ENCODE measurements at regions not wholly inside any gene's neighbourhood (a gene's known extent, or its start where the extent isn't known, plus 50 kb on each side); places are given as distances from the start of the nearest gene placed in this dataset.
"Not testable (repeated sequence)": the region's sequence is repeated elsewhere in the genome, so short reads cannot be mapped to it uniquely, and the experiment has no call there.

DNA sequence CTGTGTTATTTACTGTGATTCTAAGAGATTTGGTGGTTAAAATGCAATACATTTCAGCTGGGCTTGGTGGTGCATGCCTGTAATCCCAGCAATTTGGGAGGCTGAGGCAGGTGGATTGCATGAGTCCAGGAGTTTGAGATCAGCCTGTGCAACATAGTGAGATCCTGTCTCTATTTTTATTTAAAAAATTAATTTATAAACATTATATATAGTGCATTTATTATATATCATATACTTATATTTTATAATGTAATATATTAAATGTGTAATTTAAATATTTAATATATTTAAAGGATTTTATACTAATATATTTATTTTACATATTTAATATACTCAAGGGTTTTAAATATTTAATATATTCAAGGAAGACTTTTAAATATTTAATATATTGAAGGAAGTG lies 402.8 kb upstream of the PCDH15 start:
- H3K4me3 ChIP-seq (ENCODE audit: low read length), result no peak overlapping the region
- H3K9ac ChIP-seq (ENCODE audit: low read length), result no peak overlapping the region
- peaks cover 3% of the 10 kb centered on the region for H3K9me3 ChIP-seq (ENCODE audit: control insufficient read depth, low read length)
- H3K36me3 ChIP-seq (ENCODE audit: control insufficient read depth, insufficient read depth, low read length, severe bottlenecking), result no peaks in the 10 kb centered on the region
- H3K4me1 ChIP-seq (ENCODE audit: control insufficient read depth, insufficient read depth, low read length), result no peaks in the 10 kb centered on the region
- no peaks in the 10 kb centered on the region for H3K27me3 ChIP-seq (replicated peaks; ENCODE audit: control insufficient read depth, insufficient read depth, low read length)
- no peak for DNase-seq (ENCODE audit: low read depth)

DNA sequence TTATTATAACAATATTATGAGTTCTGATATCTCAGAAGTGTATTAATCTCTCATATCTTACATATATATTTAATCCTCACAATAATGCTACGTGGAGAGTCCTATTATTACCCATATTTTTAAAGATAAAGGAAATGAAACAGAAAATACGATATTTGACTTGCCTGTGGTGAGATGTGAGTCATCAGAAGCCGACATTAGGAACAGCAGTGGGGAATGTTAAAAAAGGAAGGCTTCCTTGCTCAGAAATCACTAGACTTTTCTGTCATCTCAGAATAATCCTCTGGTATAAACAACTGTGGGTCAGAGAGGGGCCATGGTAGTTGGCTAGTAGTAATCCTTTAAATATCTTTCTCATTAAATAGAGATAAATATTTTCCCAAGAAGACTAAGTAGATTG lies 402.3 kb upstream of the PCDH15 start:
- H3K27me3 ChIP-seq (replicated peaks; ENCODE audit: control insufficient read depth, insufficient read depth, low read length), result no peaks in the 10 kb centered on the region
- H3K9ac ChIP-seq (ENCODE audit: low read length), result no peak overlapping the region
- no peaks in the 10 kb centered on the region for H3K36me3 ChIP-seq (ENCODE audit: control insufficient read depth, insufficient read depth, low read length, severe bottlenecking)
- H3K9me3 ChIP-seq (ENCODE audit: control insufficient read depth, low read length), result peaks cover 3% of the 10 kb centered on the region
- H3K4me1 ChIP-seq (ENCODE audit: control insufficient read depth, insufficient read depth, low read length), result no peaks in the 10 kb centered on the region
- H3K4me3 ChIP-seq (ENCODE audit: low read length), result no peak overlapping the region
- DNase-seq (ENCODE audit: low read depth), result no peak

DNA sequence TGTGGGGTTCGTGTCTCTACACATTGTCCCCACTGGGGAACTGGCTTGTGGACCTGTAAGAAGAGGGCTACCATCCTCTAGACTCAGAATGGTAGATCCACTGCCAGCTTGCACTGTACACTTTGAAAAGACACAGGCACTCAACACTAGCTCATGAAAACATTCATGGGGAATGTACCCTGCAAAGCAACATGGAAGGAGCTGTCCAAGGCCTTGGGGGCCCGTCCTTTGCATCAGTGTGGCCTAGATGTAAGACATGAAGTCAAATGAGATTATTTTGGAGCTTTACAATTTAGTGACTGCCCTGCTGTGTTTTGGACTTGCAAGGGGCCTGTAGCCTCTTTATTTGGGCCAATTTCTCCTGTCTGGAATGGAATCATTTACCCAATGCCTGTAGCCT lies 399.0 kb upstream of the PCDH15 start:
- DNase-seq (ENCODE audit: low read depth), result no peak
- Histone ChIP-seq H3K4me1 (ENCODE audit: control insufficient read depth, insufficient read depth, low read length) (no peaks in the 10 kb centered on the region), H3K36me3 (ENCODE audit: control insufficient read depth, insufficient read depth, low read length, severe bottlenecking) (no peaks in the 10 kb centered on the region), H3K9ac (ENCODE audit: low read length) (no peak overlapping the region), H3K4me3 (ENCODE audit: low read length) (no peak overlapping the region), H3K9me3 (ENCODE audit: control insufficient read depth, low read length) (peaks cover 3% of the 10 kb centered on the region), H3K27me3 (replicated peaks; ENCODE audit: control insufficient read depth, insufficient read depth, low read length) (no peaks in the 10 kb centered on the region)

DNA sequence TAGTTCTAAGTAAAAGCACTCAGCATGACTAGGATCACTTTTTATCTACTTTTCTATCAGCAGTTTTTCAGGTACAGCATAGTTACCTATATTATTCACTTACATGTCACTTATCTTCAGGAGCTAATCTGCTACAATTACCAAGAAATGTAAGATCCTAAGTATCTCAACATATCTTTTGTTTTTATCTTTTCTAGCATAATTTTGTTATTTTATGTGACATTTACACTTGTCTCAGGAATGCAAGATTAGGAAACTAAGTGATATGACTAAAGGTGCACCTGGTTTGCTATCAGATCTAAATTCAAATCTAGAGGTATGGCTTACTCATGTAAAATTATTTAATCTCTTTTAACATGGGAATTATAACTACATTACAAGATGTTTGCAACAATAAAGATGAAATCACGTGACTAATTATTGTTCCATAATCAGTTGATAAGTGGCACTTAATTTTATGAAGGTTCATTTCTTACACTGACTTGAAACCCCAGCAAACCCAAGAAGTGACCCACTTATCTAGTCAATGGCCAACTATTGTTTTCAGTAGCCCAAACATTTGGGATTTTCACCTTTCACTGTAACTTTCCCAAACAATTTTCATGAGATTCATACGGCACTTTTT lies 390.3 kb upstream of the PCDH15 start:
- no peaks in the 10 kb centered on the region for H3K9me3 ChIP-seq (ENCODE audit: control insufficient read depth, low read length)
- H3K36me3 ChIP-seq (ENCODE audit: control insufficient read depth, insufficient read depth, low read length, severe bottlenecking), result no peaks in the 10 kb centered on the region
- no peak for DNase-seq (ENCODE audit: low read depth)
- H3K4me1 ChIP-seq (ENCODE audit: control insufficient read depth, insufficient read depth, low read length), result no peaks in the 10 kb centered on the region
- H3K4me3 ChIP-seq (ENCODE audit: low read length), result no peak overlapping the region
- H3K27me3 ChIP-seq (replicated peaks; ENCODE audit: control insufficient read depth, insufficient read depth, low read length), result no peaks in the 10 kb centered on the region
- no peak overlapping the region for H3K9ac ChIP-seq (ENCODE audit: low read length)

DNA sequence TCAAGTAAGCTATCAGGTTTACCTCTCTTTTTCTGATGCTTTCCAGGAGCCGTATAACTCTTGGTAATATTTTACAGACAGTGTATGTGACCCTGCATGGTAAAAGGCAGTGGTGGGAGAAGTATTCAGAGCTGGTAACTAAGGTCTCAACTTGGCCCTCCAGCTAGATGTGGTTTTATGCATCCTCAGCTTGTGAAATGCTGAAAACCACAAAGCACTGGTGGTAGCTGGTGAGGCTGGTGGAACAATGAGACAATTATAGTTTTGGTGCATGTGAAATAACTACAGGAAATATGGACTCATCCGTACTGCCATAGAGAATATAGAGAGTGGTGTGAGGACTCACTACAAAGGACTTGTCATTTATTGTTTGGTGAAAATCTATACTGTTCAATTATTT lies 383.0 kb upstream of the PCDH15 start:
- Histone ChIP-seq H3K27me3 (replicated peaks; ENCODE audit: control insufficient read depth, insufficient read depth, low read length) (no peaks in the 10 kb centered on the region), H3K4me3 (ENCODE audit: low read length) (no peak overlapping the region), H3K36me3 (ENCODE audit: control insufficient read depth, insufficient read depth, low read length, severe bottlenecking) (no peaks in the 10 kb centered on the region), H3K4me1 (ENCODE audit: control insufficient read depth, insufficient read depth, low read length) (no peaks in the 10 kb centered on the region), H3K9ac (ENCODE audit: low read length) (no peak overlapping the region), H3K9me3 (ENCODE audit: control insufficient read depth, low read length) (no peaks in the 10 kb centered on the region)
- no peak for DNase-seq (ENCODE audit: low read depth)

DNA sequence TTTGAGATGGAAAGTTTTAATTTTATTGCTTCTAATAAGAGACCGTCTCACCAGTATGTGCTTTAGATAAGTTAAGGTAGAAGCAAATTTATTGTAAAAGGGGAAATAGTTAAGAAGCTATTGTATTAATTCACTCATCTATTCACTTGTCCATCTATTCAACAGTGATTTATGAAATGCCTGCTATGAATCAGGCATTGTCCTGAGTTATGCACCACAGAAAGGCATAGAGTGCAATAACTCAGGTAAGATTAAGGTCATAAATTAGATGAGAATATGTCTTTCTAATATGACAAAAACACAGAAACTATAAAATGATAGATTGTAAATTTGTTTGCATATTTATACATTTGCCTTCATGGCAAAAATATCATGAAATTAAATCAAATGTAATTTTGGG lies 379.3 kb upstream of the PCDH15 start:
- Histone ChIP-seq H3K9me3 (ENCODE audit: control insufficient read depth, low read length) (no peaks in the 10 kb centered on the region), H3K4me1 (ENCODE audit: control insufficient read depth, insufficient read depth, low read length) (no peaks in the 10 kb centered on the region), H3K36me3 (ENCODE audit: control insufficient read depth, insufficient read depth, low read length, severe bottlenecking) (no peaks in the 10 kb centered on the region), H3K4me3 (ENCODE audit: low read length) (no peak overlapping the region), H3K9ac (ENCODE audit: low read length) (no peak overlapping the region), H3K27me3 (replicated peaks; ENCODE audit: control insufficient read depth, insufficient read depth, low read length) (peaks cover 22% of the 10 kb centered on the region)
- DNase-seq (ENCODE audit: low read depth), result no peak

DNA sequence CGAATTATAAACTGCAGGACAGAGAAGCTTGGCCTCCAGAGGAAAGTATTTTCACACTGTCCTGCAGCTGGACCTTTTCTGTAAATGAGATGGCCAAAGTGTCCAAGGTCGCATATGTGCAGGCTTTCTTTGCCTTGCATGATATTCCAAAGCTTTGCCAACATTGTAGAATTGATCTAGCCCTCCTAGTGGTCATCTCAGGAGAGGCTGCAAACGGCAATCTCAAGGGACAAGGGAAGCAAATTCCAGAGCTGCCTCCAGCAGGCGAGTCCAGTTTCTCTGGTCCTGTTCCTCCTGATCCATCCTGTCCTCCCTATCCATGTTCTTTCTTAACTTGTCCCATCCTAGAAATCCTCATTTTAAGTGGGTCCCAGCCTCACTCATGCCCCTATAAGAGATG lies 373.4 kb upstream of the PCDH15 start:
- no peak for DNase-seq (ENCODE audit: low read depth)
- no peak overlapping the region for H3K9ac ChIP-seq (ENCODE audit: low read length)
- H3K36me3 ChIP-seq (ENCODE audit: control insufficient read depth, insufficient read depth, low read length, severe bottlenecking), result no peaks in the 10 kb centered on the region
- H3K4me1 ChIP-seq (ENCODE audit: control insufficient read depth, insufficient read depth, low read length), result no peaks in the 10 kb centered on the region
- peaks cover 22% of the 10 kb centered on the region for H3K27me3 ChIP-seq (replicated peaks; ENCODE audit: control insufficient read depth, insufficient read depth, low read length)
- no peak overlapping the region for H3K4me3 ChIP-seq (ENCODE audit: low read length)
- no peaks in the 10 kb centered on the region for H3K9me3 ChIP-seq (ENCODE audit: control insufficient read depth, low read length)

DNA sequence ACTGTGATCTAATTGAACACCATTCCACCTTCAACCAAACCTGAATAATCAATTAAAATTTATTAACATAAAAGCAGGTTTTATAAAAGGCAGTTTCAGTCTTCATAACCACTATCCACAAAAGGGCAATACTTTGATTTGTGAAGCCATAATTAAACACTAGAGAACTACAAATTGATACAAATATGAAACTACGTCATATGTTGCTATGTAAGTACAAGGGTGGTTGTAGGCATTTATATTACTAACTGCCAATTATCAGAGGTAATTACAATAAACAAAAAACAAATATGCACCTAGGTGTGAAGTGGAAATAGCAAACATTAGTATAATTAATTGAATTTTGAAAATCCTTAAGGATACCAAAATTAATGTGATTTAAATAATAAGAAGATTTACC lies 368.5 kb upstream of the PCDH15 start:
- Histone ChIP-seq H3K4me1 (ENCODE audit: control insufficient read depth, insufficient read depth, low read length) (no peaks in the 10 kb centered on the region), H3K4me3 (ENCODE audit: low read length) (no peak overlapping the region), H3K36me3 (ENCODE audit: control insufficient read depth, insufficient read depth, low read length, severe bottlenecking) (no peaks in the 10 kb centered on the region), H3K27me3 (replicated peaks; ENCODE audit: control insufficient read depth, insufficient read depth, low read length) (no peaks in the 10 kb centered on the region), H3K9me3 (ENCODE audit: control insufficient read depth, low read length) (no peaks in the 10 kb centered on the region), H3K9ac (ENCODE audit: low read length) (no peak overlapping the region)
- DNase-seq (ENCODE audit: low read depth), result no peak

DNA sequence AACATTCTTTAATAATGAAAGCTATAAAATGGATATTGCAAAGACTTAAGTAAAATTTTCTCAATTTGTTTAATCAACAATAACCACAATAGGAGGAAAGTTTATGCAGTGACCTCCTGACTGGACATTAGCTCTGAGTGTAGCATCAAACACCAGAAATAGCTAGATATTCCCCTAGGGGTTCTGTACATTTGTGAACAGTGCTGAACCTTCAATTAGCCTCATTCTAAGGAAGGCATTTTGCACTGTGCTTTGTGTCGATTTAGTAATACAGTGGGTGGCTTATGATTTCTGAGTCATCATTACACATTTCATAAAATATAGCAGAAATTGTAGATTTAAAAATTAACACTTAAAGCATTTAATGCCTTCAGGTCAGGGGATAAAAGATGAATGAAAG lies 367.3 kb upstream of the PCDH15 start:
- Histone ChIP-seq H3K36me3 (ENCODE audit: control insufficient read depth, insufficient read depth, low read length, severe bottlenecking) (no peaks in the 10 kb centered on the region), H3K9me3 (ENCODE audit: control insufficient read depth, low read length) (no peaks in the 10 kb centered on the region), H3K4me1 (ENCODE audit: control insufficient read depth, insufficient read depth, low read length) (no peaks in the 10 kb centered on the region), H3K4me3 (ENCODE audit: low read length) (no peak overlapping the region), H3K9ac (ENCODE audit: low read length) (no peak overlapping the region), H3K27me3 (replicated peaks; ENCODE audit: control insufficient read depth, insufficient read depth, low read length) (no peaks in the 10 kb centered on the region)
- DNase-seq (ENCODE audit: low read depth), result no peak

DNA sequence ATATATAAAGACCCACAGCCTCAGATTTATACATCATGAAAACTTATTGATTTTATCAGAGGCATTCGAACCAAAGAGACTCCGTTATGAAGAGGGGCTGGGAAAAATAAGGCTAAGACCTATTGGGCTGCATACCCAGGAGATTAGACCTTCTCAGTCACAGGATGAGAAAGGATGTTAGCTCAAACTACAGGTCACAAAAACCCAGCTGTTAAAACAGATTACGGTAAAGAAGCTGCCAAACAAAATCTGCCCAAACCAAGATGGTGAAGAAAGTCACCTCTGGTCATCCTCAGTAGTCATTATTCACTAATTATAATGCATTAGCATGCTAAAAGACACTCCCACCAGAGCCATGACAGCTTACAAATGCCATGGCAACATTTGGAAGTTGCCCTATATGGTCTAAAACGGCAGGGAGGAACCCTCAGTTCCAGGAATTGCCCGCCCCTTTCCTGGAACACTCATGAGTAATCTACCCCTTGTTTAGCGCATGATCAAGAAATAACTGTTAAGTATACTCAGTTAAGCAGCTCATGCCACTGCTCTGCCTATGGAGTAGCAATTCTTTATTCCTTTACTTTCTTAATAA lies 362.5 kb upstream of the PCDH15 start:
- no peaks in the 10 kb centered on the region for H3K9me3 ChIP-seq (ENCODE audit: control insufficient read depth, low read length)
- no peaks in the 10 kb centered on the region for H3K27me3 ChIP-seq (replicated peaks; ENCODE audit: control insufficient read depth, insufficient read depth, low read length)
- H3K9ac ChIP-seq (ENCODE audit: low read length), result no peak overlapping the region
- H3K36me3 ChIP-seq (ENCODE audit: control insufficient read depth, insufficient read depth, low read length, severe bottlenecking), result no peaks in the 10 kb centered on the region
- H3K4me3 ChIP-seq (ENCODE audit: low read length), result no peak overlapping the region
- peaks cover 4% of the 10 kb centered on the region for H3K4me1 ChIP-seq (ENCODE audit: control insufficient read depth, insufficient read depth, low read length)
- DNase-seq (ENCODE audit: low read depth), result no peak

DNA sequence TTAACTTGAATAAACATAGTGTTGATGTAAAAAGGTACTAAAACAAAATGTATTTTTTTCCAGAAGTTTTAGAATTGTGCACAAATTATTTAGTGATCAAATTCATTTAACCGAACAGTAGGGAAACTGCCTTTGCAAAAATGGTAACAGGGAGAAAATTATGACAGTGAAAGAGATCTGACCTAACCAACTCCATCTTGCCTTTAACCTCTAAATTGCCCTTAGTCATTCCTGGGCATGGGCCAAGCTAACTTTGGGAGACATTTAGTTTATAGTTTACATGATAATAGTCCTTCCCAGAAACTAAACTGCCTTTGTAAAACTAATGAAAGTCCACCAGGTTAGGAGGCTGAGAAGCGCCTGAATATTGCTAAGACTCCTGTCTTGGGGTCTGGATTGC lies 361.3 kb upstream of the PCDH15 start:
- H3K9ac ChIP-seq (ENCODE audit: low read length); H3K27me3 ChIP-seq (replicated peaks; ENCODE audit: control insufficient read depth, insufficient read depth, low read length); H3K4me3 ChIP-seq (ENCODE audit: low read length); H3K9me3 ChIP-seq (ENCODE audit: control insufficient read depth, low read length); H3K4me1 ChIP-seq (ENCODE audit: control insufficient read depth, insufficient read depth, low read length); H3K36me3 ChIP-seq (ENCODE audit: control insufficient read depth, insufficient read depth, low read length, severe bottlenecking); DNase-seq (ENCODE audit: low read depth): not testable (repeated sequence)

DNA sequence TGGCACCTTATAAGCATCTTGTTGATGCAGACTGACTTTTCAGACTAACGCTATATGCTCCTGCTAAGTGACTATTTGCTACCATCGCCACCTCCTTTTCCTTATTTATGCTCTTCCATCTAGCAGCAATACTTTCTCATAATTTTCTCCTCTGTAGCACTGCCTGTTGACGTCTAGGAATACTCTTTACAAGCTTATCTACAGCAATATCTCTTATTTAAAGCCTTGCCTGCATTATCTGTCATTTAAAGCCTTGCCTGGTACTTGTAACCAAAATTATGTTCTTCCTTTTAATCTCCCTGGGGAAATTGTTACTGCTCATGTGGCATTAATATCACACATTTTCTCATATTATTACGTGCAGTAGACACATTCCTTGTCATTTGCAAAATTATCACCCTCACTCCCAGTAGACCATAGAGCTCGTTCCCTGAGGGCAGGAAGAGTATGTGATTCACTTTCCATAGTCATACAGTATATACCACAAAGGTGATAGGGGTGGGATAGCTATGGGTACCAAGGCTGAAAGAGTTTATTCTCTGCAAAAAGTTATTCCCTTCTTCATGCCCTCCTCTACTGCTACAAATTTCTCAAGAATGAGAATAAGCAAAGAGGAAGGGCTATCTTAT lies 359.7 kb upstream of the PCDH15 start:
- Histone ChIP-seq H3K4me3 (ENCODE audit: low read length) (no peak overlapping the region), H3K36me3 (ENCODE audit: control insufficient read depth, insufficient read depth, low read length, severe bottlenecking) (no peaks in the 10 kb centered on the region), H3K9me3 (ENCODE audit: control insufficient read depth, low read length) (no peaks in the 10 kb centered on the region), H3K4me1 (ENCODE audit: control insufficient read depth, insufficient read depth, low read length) (peaks cover 5% of the 10 kb centered on the region), H3K9ac (ENCODE audit: low read length) (no peak overlapping the region), H3K27me3 (replicated peaks; ENCODE audit: control insufficient read depth, insufficient read depth, low read length) (no peaks in the 10 kb centered on the region)
- no peak for DNase-seq (ENCODE audit: low read depth)

Data from adipocyte (in vitro differentiated cells).